ENCODE measurements at regions not wholly inside any gene's neighbourhood (a gene's known extent, or its start where the extent isn't known, plus 50 kb on each side); places are given as distances from the start of the nearest gene placed in this dataset.
"Not testable (repeated sequence)": the region's sequence is repeated elsewhere in the genome, so short reads cannot be mapped to it uniquely, and the experiment has no call there.

GRCh38 chr1:56255516-56256152 is 323.7 kb downstream of the PLPP3 start:
- TF ChIP-seq ZNF274 (IDR thresholded peaks at IDR 0.05; ENCODE audit: low read depth, low read length), result no peak
- H3K4me3 ChIP-seq (ENCODE audit: low read length), result no peak overlapping the region

- no peak overlapping the region for H3K4me3 ChIP-seq (ENCODE audit: low read length)
- no peak for TF ChIP-seq ZNF274 (IDR thresholded peaks at IDR 0.05; ENCODE audit: low read depth, low read length)
Measured at GRCh38 chr1:56254130-56254529, 325.2 kb downstream of the PLPP3 start.

- TF ChIP-seq ZNF274 (IDR thresholded peaks at IDR 0.05; ENCODE audit: low read depth, low read length), result no peak
- no peak overlapping the region for H3K4me3 ChIP-seq (ENCODE audit: low read length)
Measured at GRCh38 chr1:56250809-56251208, 328.6 kb downstream of the PLPP3 start.

- no peak overlapping the region for H3K4me3 ChIP-seq (ENCODE audit: low read length)
- no peak for TF ChIP-seq ZNF274 (IDR thresholded peaks at IDR 0.05; ENCODE audit: low read depth, low read length)
Measured at GRCh38 chr1:56249234-56249633, 330.1 kb downstream of the PLPP3 start.

- TF ChIP-seq ZNF274 (IDR thresholded peaks at IDR 0.05; ENCODE audit: low read depth, low read length), result no peak
Measured at GRCh38 chr1:56248138-56248537, 331.2 kb downstream of the PLPP3 start.

GRCh38 chr1:56246726-56247125 is 332.6 kb downstream of the PLPP3 start:
- H3K4me3 ChIP-seq (ENCODE audit: low read length), result not testable (repeated sequence)

More at GRCh38 chr1:56248138-56248537, 331.2 kb downstream of the PLPP3 start:
- H3K4me3 ChIP-seq (ENCODE audit: low read length), result no peak overlapping the region

GRCh38 chr1:56240400-56240799 is 339.0 kb downstream of the PLPP3 start:
- no peak for TF ChIP-seq ZNF274 (IDR thresholded peaks at IDR 0.05; ENCODE audit: low read depth, low read length)
- H3K4me3 ChIP-seq (ENCODE audit: low read length), result no peak overlapping the region

- TF ChIP-seq ZNF274 (IDR thresholded peaks at IDR 0.05; ENCODE audit: low read depth, low read length), result no peak
- no peak overlapping the region for H3K4me3 ChIP-seq (ENCODE audit: low read length)
Measured at GRCh38 chr1:56237491-56238064, 341.8 kb downstream of the PLPP3 start.

- TF ChIP-seq ZNF274 (IDR thresholded peaks at IDR 0.05; ENCODE audit: low read depth, low read length), result no peak
- H3K4me3 ChIP-seq (ENCODE audit: low read length), result no peak overlapping the region
Measured at GRCh38 chr1:56236688-56237087, 342.7 kb downstream of the PLPP3 start.

- no peak for TF ChIP-seq ZNF274 (IDR thresholded peaks at IDR 0.05; ENCODE audit: low read depth, low read length)
- no peak overlapping the region for H3K4me3 ChIP-seq (ENCODE audit: low read length)
Measured at GRCh38 chr1:56235909-56236510, 343.4 kb downstream of the PLPP3 start.

GRCh38 chr1:56229186-56229585 is 350.2 kb downstream of the PLPP3 start:
- no peak for TF ChIP-seq ZNF274 (IDR thresholded peaks at IDR 0.05; ENCODE audit: low read depth, low read length)
- H3K4me3 ChIP-seq (ENCODE audit: low read length), result no peak overlapping the region

GRCh38 chr1:56227886-56228285 is 351.5 kb downstream of the PLPP3 start:
- no peak for TF ChIP-seq ZNF274 (IDR thresholded peaks at IDR 0.05; ENCODE audit: low read depth, low read length)
- no peak overlapping the region for H3K4me3 ChIP-seq (ENCODE audit: low read length)

- H3K4me3 ChIP-seq (ENCODE audit: low read length), result no peak overlapping the region
- TF ChIP-seq ZNF274 (IDR thresholded peaks at IDR 0.05; ENCODE audit: low read depth, low read length), result no peak
Measured at GRCh38 chr1:56227401-56227800, 352.0 kb downstream of the PLPP3 start.

- TF ChIP-seq ZNF274 (IDR thresholded peaks at IDR 0.05; ENCODE audit: low read depth, low read length), result no peak
Measured at GRCh38 chr1:56225964-56226815, 353.2 kb downstream of the PLPP3 start.

GRCh38 chr1:56223968-56224367 is 355.4 kb downstream of the PLPP3 start:
- H3K4me3 ChIP-seq (ENCODE audit: low read length), result no peak overlapping the region
- no peak for TF ChIP-seq ZNF274 (IDR thresholded peaks at IDR 0.05; ENCODE audit: low read depth, low read length)

More at GRCh38 chr1:56225964-56226815, 353.2 kb downstream of the PLPP3 start:
- no peak overlapping the region for H3K4me3 ChIP-seq (ENCODE audit: low read length)

Measured in GM08714 (cell line).